Tibial nerve (tissue), 4 donors: ENCODE measurements at regions not wholly inside any gene's neighbourhood (a gene's known extent, or its start where the extent isn't known, plus 50 kb on each side); places are given as distances from the start of the nearest gene placed in this dataset.
A peak's percentile ranks its signal among the peaks of the same experiment; 100 is the strongest.

ENCODE experiments used
- DNase-seq, 2 donors: peaks; one replicate each; pipeline ENCODE4 v3.0.0-alpha.2; 2019; ENCODE audit warnings: low spot score in 2 of 2
- H3K27ac ChIP-seq, 4 donors: fragments of 200-600 bp; sonication (generic) in 3 of 4; one replicate each; pipeline ENCODE4 v1.5.1; 2017 to 2019; ENCODE audit warnings: mild to moderate bottlenecking in 1 of 4
- H3K27me3 ChIP-seq, 2 donors: fragments of 200-600 bp; sonication (generic) in 1 of 2; one replicate each; pipeline versions ENCODE4 v1.5.1 to v1.6.0; 2017 to 2019
- H3K36me3 ChIP-seq, 3 donors: fragments of 200-600 bp; sonication (generic); one replicate each; pipeline ENCODE4 v1.5.1; 2018 to 2019
- H3K4me1 ChIP-seq, 4 donors: fragments of 200-600 bp; sonication (generic) in 3 of 4; one replicate each; pipeline ENCODE4 v1.5.1; 2017 to 2019
- H3K4me3 ChIP-seq, 4 donors: fragments of 200-600 bp; sonication (generic) in 3 of 4; one replicate each; pipeline ENCODE4 v1.5.1; 2017 to 2019; ENCODE audit warnings: mild to moderate bottlenecking in 1 of 4, moderate library complexity in 1 of 4
- H3K9me3 ChIP-seq, 4 donors: fragments of 200-600 bp; sonication (generic) in 3 of 4; one replicate each; pipeline ENCODE4 v1.5.1; 2017 to 2019
- CTCF ChIP-seq, 5 experiments: fragments of 200-600 bp in 3 of 5; fragments of 450-650 bp in 2 of 5; sonication (generic) in 3 of 5; IDR thresholded peaks; one replicate each; pipeline ENCODE4 v1.5.1; 2016 to 2019; ENCODE audit warnings: antibody characterized with exemption in 5 of 5, mild to moderate bottlenecking in 3 of 5, moderate library complexity in 2 of 5
- EP300 ChIP-seq, 2 donors: sonication (generic); formaldehyde crosslinking; IDR thresholded peaks; one replicate each; pipeline ENCODE4 v1.6.1; 2017; ENCODE audit warnings: antibody characterized with exemption in 2 of 2, mild to moderate bottlenecking in 1 of 2
- POLR2A ChIP-seq, 2 donors: fragments of 450-650 bp; IDR thresholded peaks; one replicate each; pipeline ENCODE4 v1.6.1; 2017; ENCODE audit warnings: antibody characterized with exemption in 2 of 2, mild to moderate bottlenecking in 2 of 2, moderate library complexity in 2 of 2
- WGBS, 2 donors: methylation state at CpG; one replicate each; pipeline ENCODE4 v1.1.5; 2018; 5-methylcytosine and 5-hydroxymethylcytosine counted together

DNA sequence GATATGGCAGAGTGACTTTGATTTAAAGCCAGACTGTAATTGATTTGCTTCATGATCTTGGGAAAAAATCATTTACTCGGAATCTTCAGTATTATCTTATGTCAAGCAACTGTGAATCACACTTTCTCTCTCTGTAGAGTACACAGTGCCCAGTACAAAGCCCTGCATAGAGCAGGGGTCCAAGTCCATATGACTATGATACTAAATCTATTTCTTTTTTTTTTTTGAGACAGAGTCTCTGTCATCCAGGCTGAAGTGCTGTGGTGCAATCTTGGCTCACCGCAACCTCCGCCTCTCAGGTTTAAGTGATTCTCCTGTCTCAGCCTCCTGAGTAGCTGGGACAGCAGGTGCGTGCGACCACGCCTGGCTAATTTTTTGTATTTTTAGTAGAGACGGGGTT is 194.8 kb upstream of the SEMA6A start:
- Histone ChIP-seq H3K4me3 (no peak overlapping the region), H3K4me1 (peaks cover 0 to 17% (median 0%) of the 10 kb centered on the region in 4 donors), H3K36me3 (no peaks in the 10 kb centered on the region), H3K27ac (no peak overlapping the region), H3K27me3 (no peaks in the 10 kb centered on the region), H3K9me3 (no peaks in the 10 kb centered on the region)
- DNase-seq, result no peak
- 96 to 98% methylated on average over 7 of the region's 7 CpGs for WGBS, 2 donors
- TF ChIP-seq EP300 (IDR thresholded peaks at IDR 0.05) (no peak), POLR2A (IDR thresholded peaks at IDR 0.05) (no peak), CTCF (IDR thresholded peaks at IDR 0.05) (no peak)

DNA sequence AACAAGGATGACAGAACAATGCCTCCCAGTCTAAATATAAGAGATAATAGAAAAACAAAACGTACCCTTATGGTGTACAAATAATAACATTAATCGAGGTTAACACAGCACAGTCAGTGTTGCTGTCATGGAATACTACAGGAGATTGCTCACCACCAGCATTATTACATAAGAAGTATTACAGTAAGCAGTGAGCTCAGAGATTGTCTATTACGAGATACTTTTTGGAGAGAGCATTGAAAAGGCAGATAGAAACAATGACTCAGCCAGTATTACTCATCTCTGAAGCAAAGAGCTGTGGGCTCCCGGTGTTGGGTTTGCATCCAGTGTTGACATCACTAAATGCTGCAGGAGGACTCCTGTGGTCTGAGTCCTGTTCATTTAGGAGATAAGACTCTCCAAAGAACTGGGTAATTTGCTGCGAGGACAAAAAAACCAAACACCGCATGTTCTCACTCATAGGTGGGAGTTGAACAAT is 191.9 kb upstream of the SEMA6A start:
- no peaks in the 10 kb centered on the region for H3K36me3 ChIP-seq
- WGBS, 2 donors, result 48 to 54% methylated on average over 6 of the region's 6 CpGs

DNA sequence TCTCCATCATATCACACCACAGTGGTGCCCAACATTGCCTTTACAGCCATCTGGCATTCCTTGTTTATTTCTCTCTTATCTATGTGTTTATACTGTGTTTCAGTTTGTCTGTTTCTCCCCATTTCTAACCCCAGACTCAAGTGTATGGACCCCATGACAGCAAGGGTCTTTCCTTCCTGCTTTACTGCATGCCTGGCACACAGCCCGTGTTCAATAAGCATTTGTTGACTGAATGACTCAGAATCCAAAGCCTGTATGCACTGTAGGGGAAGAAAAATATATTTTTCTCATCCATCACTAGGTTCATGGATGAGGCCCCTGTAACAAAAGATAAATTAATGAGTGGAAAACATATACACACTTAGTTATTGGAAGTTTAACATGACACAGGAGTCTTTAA is 190.8 kb upstream of the SEMA6A start:
- Histone ChIP-seq H3K9me3 (no peaks in the 10 kb centered on the region), H3K4me3 (no peak overlapping the region), H3K4me1 (no peaks in the 10 kb centered on the region), H3K27me3 (no peaks in the 10 kb centered on the region), H3K36me3 (no peaks in the 10 kb centered on the region), H3K27ac (no peak overlapping the region)
- no peak for DNase-seq
- TF ChIP-seq CTCF (IDR thresholded peaks at IDR 0.05) (no peak), POLR2A (IDR thresholded peaks at IDR 0.05) (no peak)
- WGBS, 2 donors, result 53 to 57% methylated on average over 1 of the region's 1 CpG

More for the DNA sequence above, 191.9 kb upstream of the SEMA6A start:
- peak in 1 of 2 donors; percentile 34 for TF ChIP-seq EP300 (IDR thresholded peaks at IDR 0.05)
- no peak for TF ChIP-seq CTCF (IDR thresholded peaks at IDR 0.05)
- Histone ChIP-seq H3K4me3 (no peak overlapping the region), H3K27ac (no peak overlapping the region), H3K27me3 (no peaks in the 10 kb centered on the region), H3K4me1 (peaks cover 0 to 7% (median 0%) of the 10 kb centered on the region in 4 donors), H3K9me3 (no peaks in the 10 kb centered on the region)
- DNase-seq, result no peak

DNA sequence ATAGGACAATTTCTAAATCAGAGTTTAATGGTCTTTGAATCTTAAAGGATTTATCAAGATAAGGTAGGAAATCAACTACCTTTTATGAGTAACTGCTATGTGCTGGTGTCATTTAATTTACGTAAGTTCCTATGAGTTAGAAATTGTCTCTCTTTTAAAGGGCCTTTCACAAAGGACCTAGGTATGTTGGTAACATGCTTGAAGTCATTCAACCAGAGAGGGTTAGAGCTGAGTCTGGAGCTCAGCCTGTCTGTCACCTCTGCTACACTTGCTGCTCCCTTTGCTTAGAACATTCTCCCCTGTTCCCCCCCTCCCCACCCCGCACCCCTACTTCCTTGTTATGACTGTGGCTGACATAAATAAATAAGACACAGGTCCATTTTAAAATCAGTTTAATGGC is 190.3 kb upstream of the SEMA6A start:
- H3K4me1 ChIP-seq, result no peaks in the 10 kb centered on the region
- H3K27ac ChIP-seq, result no peak overlapping the region
- DNase-seq, result no peak
- H3K27me3 ChIP-seq, result no peaks in the 10 kb centered on the region
- H3K9me3 ChIP-seq, result no peaks in the 10 kb centered on the region
- H3K36me3 ChIP-seq, result no peaks in the 10 kb centered on the region
- WGBS, 2 donors, result 93 to 100% methylated on average over 2 of the region's 2 CpGs
- no peak overlapping the region for H3K4me3 ChIP-seq
- TF ChIP-seq CTCF (IDR thresholded peaks at IDR 0.05) (no peak), EP300 (IDR thresholded peaks at IDR 0.05) (no peak), POLR2A (IDR thresholded peaks at IDR 0.05) (no peak)

GRCh38 chr5:116763987-116764866 is 189.6 kb upstream of the SEMA6A start:
- no peaks in the 10 kb centered on the region for H3K9me3 ChIP-seq
- no peaks in the 10 kb centered on the region for H3K4me1 ChIP-seq
- no peaks in the 10 kb centered on the region for H3K27me3 ChIP-seq
- TF ChIP-seq POLR2A (IDR thresholded peaks at IDR 0.05) (no peak), CTCF (IDR thresholded peaks at IDR 0.05) (no peak), EP300 (IDR thresholded peaks at IDR 0.05) (no peak)
- 92 to 93% methylated on average over 19 of the region's 19 CpGs for WGBS, 2 donors
- H3K36me3 ChIP-seq, result no peaks in the 10 kb centered on the region
- no peak for DNase-seq
- no peak overlapping the region for H3K27ac ChIP-seq
- no peak overlapping the region for H3K4me3 ChIP-seq
